ENCODE measurements at regions not wholly inside any gene's neighbourhood (a gene's known extent, or its start where the extent isn't known, plus 50 kb on each side); places are given as distances from the start of the nearest gene placed in this dataset.

GRCh38 chr10:100612601-100613595 is 77.2 kb downstream of the HIF1AN start:
- no peak for DNase-seq (ENCODE audit: low read depth)

- DNase-seq (ENCODE audit: low read depth) = no peak
Observed at GRCh38 chr10:100613846-100614245, 78.1 kb downstream of the HIF1AN start.

- DNase-seq (ENCODE audit: low read depth) = no peak
Observed at GRCh38 chr10:100614429-100615095, 78.8 kb downstream of the HIF1AN start.

- no peak for DNase-seq (ENCODE audit: low read depth)
Observed at GRCh38 chr10:100615241-100615640, 79.5 kb downstream of the HIF1AN start.

GRCh38 chr10:100615908-100616307 is 80.2 kb downstream of the HIF1AN start:
- no peak for DNase-seq (ENCODE audit: low read depth)

- no peak for DNase-seq (ENCODE audit: low read depth)
Observed at GRCh38 chr10:100618091-100618615, 82.4 kb downstream of the HIF1AN start.

- no peak for DNase-seq (ENCODE audit: low read depth)
Observed at GRCh38 chr10:100618632-100619255, 83.0 kb downstream of the HIF1AN start.

DNA sequence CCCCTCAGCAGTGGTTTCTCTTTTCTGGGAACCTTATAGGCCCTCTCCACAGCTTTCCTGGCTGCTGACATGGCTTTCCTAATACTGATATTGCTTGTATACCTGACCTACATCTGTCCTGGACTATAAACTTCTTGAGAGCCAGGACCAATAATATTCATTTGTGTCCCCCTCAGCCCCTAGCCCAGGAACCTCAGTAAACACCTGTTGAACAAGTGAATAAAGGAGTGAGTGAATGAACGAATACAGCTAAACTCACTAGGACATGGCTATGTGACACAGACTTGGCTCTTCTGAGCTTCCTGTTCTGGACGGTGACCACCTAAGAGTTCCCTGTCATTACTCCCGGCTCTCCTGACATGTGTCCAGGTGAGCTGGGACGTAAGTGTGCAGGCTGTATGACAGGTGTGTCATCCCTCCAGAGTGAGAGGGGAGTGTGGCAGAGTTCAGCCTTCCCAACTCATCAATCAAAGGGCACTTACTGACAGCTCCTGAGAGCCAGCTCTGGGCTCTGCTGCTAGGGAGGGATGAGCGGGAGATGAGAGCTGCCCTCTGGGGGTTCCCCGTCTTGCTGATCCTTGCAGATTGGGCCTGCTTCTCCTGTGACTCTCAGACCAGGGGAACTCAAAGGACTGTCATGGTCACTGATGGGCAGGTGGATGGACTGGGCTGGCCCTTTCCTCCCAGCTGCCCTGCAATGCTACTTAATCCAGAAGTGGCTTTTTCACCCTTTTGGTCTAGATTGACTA is 84.5 kb downstream of the HIF1AN start:
- DNase-seq (ENCODE audit: low read depth) = no peak

- peak; percentile 15 for DNase-seq (ENCODE audit: low read depth)
Observed at GRCh38 chr10:100621360-100622205, 85.8 kb downstream of the HIF1AN start.

DNA sequence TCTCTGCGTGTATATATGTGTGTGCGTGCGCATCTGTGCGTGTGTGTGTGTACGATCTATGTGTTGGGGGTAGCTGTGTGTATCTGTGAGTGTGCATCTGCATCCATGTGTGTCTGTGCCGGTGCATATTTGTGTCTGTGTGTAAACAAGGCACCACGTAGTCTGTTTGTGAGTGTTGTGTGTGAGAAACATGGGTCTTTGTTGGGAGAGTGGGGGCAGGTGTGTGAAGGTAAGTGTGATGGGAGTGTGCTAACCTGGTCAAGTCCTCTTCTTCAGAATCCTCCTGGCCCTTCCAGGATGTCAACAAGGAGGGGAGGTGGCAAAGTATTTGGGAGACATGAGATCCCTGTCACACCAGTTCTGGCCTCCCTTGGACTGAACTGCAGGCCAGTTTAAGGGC is 87.2 kb downstream of the HIF1AN start:
- no peak for DNase-seq (ENCODE audit: low read depth)

DNA sequence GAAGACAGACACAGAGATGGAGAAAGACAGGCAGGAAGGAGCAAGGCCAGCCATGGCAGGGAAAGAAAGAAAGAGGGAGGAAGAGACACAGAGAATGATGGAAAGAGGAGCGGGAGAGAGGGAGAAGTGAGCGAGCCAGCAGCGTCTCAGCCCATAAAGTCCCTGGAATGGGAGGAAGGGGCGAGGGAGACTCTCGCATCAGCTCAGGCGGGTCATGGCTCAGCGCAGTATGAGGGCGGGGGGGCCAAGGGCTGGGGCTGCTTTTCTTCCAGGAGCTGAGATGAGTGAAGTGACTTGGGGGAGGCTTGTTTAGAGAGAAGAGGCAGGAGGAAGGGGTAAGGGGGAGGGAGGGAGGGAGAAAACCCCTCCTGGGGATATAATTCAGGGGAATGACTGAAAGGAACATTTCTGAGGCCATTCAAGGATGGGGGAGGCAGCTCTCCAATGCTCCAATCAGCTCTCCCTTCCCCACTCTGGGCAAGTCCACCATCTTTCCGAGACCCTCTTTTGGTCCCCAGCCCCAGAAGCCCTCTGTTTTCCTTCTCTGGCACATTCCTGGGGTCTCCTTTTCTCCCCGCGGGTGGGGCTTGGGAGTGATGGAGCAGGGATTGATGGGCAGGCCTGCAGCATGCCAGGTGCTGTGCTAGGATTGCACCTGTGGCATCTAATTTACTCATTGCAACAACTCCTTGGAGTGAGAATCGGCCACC is 87.9 kb downstream of the HIF1AN start:
- DNase-seq (ENCODE audit: low read depth) = no peak

DNA sequence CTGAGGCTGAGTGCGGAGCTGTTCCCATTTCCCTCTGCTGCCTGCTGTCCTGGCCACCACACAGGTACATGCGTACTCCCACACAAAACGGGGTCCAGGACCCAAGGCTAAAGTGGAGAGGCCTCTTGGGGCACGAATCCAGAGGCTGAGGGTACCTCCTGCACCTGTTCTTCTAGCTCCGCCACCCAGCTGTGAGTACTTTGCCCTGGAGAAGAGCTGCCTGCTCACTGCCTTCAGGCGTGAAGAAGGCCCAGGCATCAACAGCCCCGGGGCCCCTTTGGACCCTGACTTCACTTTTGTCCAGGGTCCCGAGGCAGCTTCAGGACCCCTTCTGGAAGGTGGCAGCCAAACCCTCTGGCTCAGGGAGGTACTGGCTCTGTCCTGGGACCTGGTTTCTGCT is 88.6 kb downstream of the HIF1AN start:
- DNase-seq (ENCODE audit: low read depth) = no peak

GRCh38 chr10:100625816-100626215 is 90.1 kb downstream of the HIF1AN start:
- DNase-seq (ENCODE audit: low read depth) = no peak

GRCh38 chr10:100628061-100628460 is 92.3 kb downstream of the HIF1AN start:
- DNase-seq (ENCODE audit: low read depth) = no peak

DNA sequence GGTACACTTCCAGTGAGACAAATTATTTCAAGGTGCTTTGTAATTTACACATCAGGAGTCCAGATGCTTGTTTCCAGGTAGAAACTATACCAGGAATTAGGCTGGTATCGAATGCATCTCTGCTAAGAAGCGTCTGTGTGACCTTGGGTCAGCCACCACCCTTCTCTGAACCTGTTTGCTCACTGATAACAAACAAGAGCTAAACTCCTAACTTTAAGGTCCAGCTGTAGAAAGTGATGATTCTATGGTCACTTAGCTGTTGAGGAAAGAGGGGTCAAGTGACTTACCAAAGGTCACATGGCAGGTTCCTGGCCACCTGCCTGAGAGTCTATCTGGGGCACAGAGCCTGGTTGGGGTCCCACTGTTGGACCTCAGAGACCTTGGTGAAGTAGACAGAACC is 95.4 kb downstream of the HIF1AN start:
- DNase-seq (ENCODE audit: low read depth) = no peak

- no peak for DNase-seq (ENCODE audit: low read depth)
Observed at GRCh38 chr10:100632027-100632426, 96.3 kb downstream of the HIF1AN start.

GRCh38 chr10:100634034-100634433 is 98.3 kb downstream of the HIF1AN start:
- no peak for DNase-seq (ENCODE audit: low read depth)

GRCh38 chr10:100636848-100637553 is 101.3 kb downstream of the HIF1AN start:
- no peak for DNase-seq (ENCODE audit: low read depth)

- peak; percentile 40 for DNase-seq (ENCODE audit: low read depth)
Observed at GRCh38 chr10:100637785-100638184, 102.0 kb downstream of the HIF1AN start.
